Activated T-helper 17 cell treated with anti-CD3 and anti-CD28 coated beads, Interleukin-2, amount 50 U/mL, for 72 hours (primary cell): ENCODE measurements at regions not wholly inside any gene's neighbourhood (a gene's known extent, or its start where the extent isn't known, plus 50 kb on each side); places are given as distances from the start of the nearest gene placed in this dataset.

Experiments used
- ATAC-seq: fragments of 150-1000 bp; cut with Tn5 transposase; replicated peaks from 2 replicates; pipeline ENCODE4 v1.10.0; 2021; ENCODE audit warnings: mild to moderate bottlenecking, moderate library complexity
- H3K27ac Mint-ChIP-seq: one replicate; pipeline ENCODE4 v1.8.0; 2022; ENCODE audit warnings: mixed read lengths
- H3K27me3 Mint-ChIP-seq: one replicate; pipeline ENCODE4 v1.8.0; 2022; ENCODE audit warnings: mixed read lengths
- H3K36me3 Mint-ChIP-seq: one replicate; pipeline ENCODE4 v1.8.0; 2022; ENCODE audit warnings: low read depth, mild to moderate bottlenecking, mixed read lengths
- H3K4me1 Mint-ChIP-seq: one replicate; pipeline ENCODE4 v1.8.0; 2022; ENCODE audit warnings: mixed read lengths
- H3K4me3 Mint-ChIP-seq: one replicate; pipeline ENCODE4 v1.8.0; 2022; ENCODE audit warnings: mild to moderate bottlenecking, mixed read lengths
- H3K9me3 Mint-ChIP-seq: one replicate; pipeline ENCODE4 v1.8.0; 2022; ENCODE audit warnings: mixed read lengths

- Mint-ChIP-seq H3K4me3 (no peak overlapping the region), H3K27me3 (peaks cover 7% of the 10 kb centered on the region), H3K4me1 (no peaks in the 10 kb centered on the region), H3K36me3 (no peaks in the 10 kb centered on the region), H3K9me3 (peaks cover 19% of the 10 kb centered on the region), H3K27ac (no peak overlapping the region)
- no peak for ATAC-seq
These were observed 175.6 kb upstream of the IRX3 start for GRCh38 chr16:54462151-54462651.

GRCh38 chr16:54460263-54460860, 173.8 kb upstream of the IRX3 start:
- Mint-ChIP-seq H3K27ac (no peak overlapping the region), H3K9me3 (peaks cover 12% of the 10 kb centered on the region)

GRCh38 chr16:54459509-54460262, 173.1 kb upstream of the IRX3 start:
- Mint-ChIP-seq H3K4me1 (no peaks in the 10 kb centered on the region), H3K27me3 (peaks cover 7% of the 10 kb centered on the region), H3K27ac (no peak overlapping the region), H3K4me3 (no peak overlapping the region), H3K36me3 (no peaks in the 10 kb centered on the region), H3K9me3 (peaks cover 8% of the 10 kb centered on the region)
- no peak for ATAC-seq

More at GRCh38 chr16:54460263-54460860, 173.8 kb upstream of the IRX3 start:
- H3K4me3 Mint-ChIP-seq: no peak overlapping the region
- no peak for ATAC-seq
- H3K27me3 Mint-ChIP-seq: peaks cover 7% of the 10 kb centered on the region
- no peaks in the 10 kb centered on the region for H3K36me3 Mint-ChIP-seq
- H3K4me1 Mint-ChIP-seq: no peaks in the 10 kb centered on the region

- Mint-ChIP-seq H3K4me3 (no peak overlapping the region), H3K4me1 (no peaks in the 10 kb centered on the region), H3K27ac (no peak overlapping the region), H3K36me3 (no peaks in the 10 kb centered on the region), H3K27me3 (peaks cover 7% of the 10 kb centered on the region), H3K9me3 (peaks cover 5% of the 10 kb centered on the region)
- no peak for ATAC-seq
These were observed 172.3 kb upstream of the IRX3 start for GRCh38 chr16:54458923-54459322.

GRCh38 chr16:54456291-54456690, 169.7 kb upstream of the IRX3 start:
- ATAC-seq: no peak
- Mint-ChIP-seq H3K27me3 (peaks cover 15% of the 10 kb centered on the region), H3K9me3 (no peaks in the 10 kb centered on the region), H3K4me1 (no peaks in the 10 kb centered on the region), H3K27ac (no peak overlapping the region), H3K4me3 (no peak overlapping the region), H3K36me3 (no peaks in the 10 kb centered on the region)

- no peaks in the 10 kb centered on the region for H3K36me3 Mint-ChIP-seq
- H3K4me1 Mint-ChIP-seq: no peaks in the 10 kb centered on the region
- no peak overlapping the region for H3K27ac Mint-ChIP-seq
- no peaks in the 10 kb centered on the region for H3K9me3 Mint-ChIP-seq
- no peak overlapping the region for H3K4me3 Mint-ChIP-seq
- H3K27me3 Mint-ChIP-seq: peaks cover 19% of the 10 kb centered on the region
- ATAC-seq: no peak
These were observed 168.6 kb upstream of the IRX3 start for GRCh38 chr16:54455030-54455725.

GRCh38 chr16:54454616-54455015, 168.0 kb upstream of the IRX3 start:
- H3K4me3 Mint-ChIP-seq: no peak overlapping the region
- no peak for ATAC-seq
- H3K9me3 Mint-ChIP-seq: no peaks in the 10 kb centered on the region
- H3K36me3 Mint-ChIP-seq: no peaks in the 10 kb centered on the region
- no peak overlapping the region for H3K27ac Mint-ChIP-seq
- no peaks in the 10 kb centered on the region for H3K4me1 Mint-ChIP-seq
- peaks cover 19% of the 10 kb centered on the region for H3K27me3 Mint-ChIP-seq

GRCh38 chr16:54453871-54454270, 167.3 kb upstream of the IRX3 start:
- Mint-ChIP-seq H3K27ac (no peak overlapping the region), H3K27me3 (peaks cover 23% of the 10 kb centered on the region), H3K4me1 (no peaks in the 10 kb centered on the region), H3K9me3 (no peaks in the 10 kb centered on the region), H3K4me3 (no peak overlapping the region), H3K36me3 (no peaks in the 10 kb centered on the region)
- ATAC-seq: no peak

GRCh38 chr16:54447576-54448440, 161.2 kb upstream of the IRX3 start:
- no peaks in the 10 kb centered on the region for H3K36me3 Mint-ChIP-seq
- no peak overlapping the region for H3K27ac Mint-ChIP-seq
- no peaks in the 10 kb centered on the region for H3K9me3 Mint-ChIP-seq
- peak; percentile 37 for ATAC-seq
- no peak overlapping the region for H3K4me3 Mint-ChIP-seq
- H3K27me3 Mint-ChIP-seq: peaks cover 22% of the 10 kb centered on the region
- no peaks in the 10 kb centered on the region for H3K4me1 Mint-ChIP-seq

GRCh38 chr16:54446639-54447038, 160.1 kb upstream of the IRX3 start:
- H3K4me3 Mint-ChIP-seq: no peak overlapping the region
- no peak overlapping the region for H3K27ac Mint-ChIP-seq
- ATAC-seq: no peak
- no peaks in the 10 kb centered on the region for H3K9me3 Mint-ChIP-seq
- no peaks in the 10 kb centered on the region for H3K36me3 Mint-ChIP-seq
- H3K4me1 Mint-ChIP-seq: no peaks in the 10 kb centered on the region
- peaks cover 18% of the 10 kb centered on the region for H3K27me3 Mint-ChIP-seq

GRCh38 chr16:54444851-54445458, 158.4 kb upstream of the IRX3 start:
- Mint-ChIP-seq H3K36me3 (no peaks in the 10 kb centered on the region), H3K27ac (no peak overlapping the region), H3K4me1 (no peaks in the 10 kb centered on the region), H3K4me3 (no peak overlapping the region), H3K9me3 (no peaks in the 10 kb centered on the region), H3K27me3 (peaks cover 6% of the 10 kb centered on the region)
- ATAC-seq: no peak

- Mint-ChIP-seq H3K27ac (no peak overlapping the region), H3K4me1 (no peaks in the 10 kb centered on the region), H3K27me3 (peaks cover 3% of the 10 kb centered on the region), H3K9me3 (no peaks in the 10 kb centered on the region), H3K36me3 (no peaks in the 10 kb centered on the region), H3K4me3 (no peak overlapping the region)
- no peak for ATAC-seq
These were observed 157.3 kb upstream of the IRX3 start for GRCh38 chr16:54443839-54444238.

GRCh38 chr16:54443352-54443751, 156.8 kb upstream of the IRX3 start:
- ATAC-seq: no peak
- H3K36me3 Mint-ChIP-seq: no peaks in the 10 kb centered on the region
- H3K27ac Mint-ChIP-seq: no peak overlapping the region
- H3K4me1 Mint-ChIP-seq: no peaks in the 10 kb centered on the region
- no peak overlapping the region for H3K4me3 Mint-ChIP-seq
- peaks cover 3% of the 10 kb centered on the region for H3K27me3 Mint-ChIP-seq
- no peaks in the 10 kb centered on the region for H3K9me3 Mint-ChIP-seq

GRCh38 chr16:54442864-54443263, 156.3 kb upstream of the IRX3 start:
- Mint-ChIP-seq H3K4me1 (no peaks in the 10 kb centered on the region), H3K9me3 (peaks cover 2% of the 10 kb centered on the region), H3K4me3 (no peak overlapping the region), H3K36me3 (no peaks in the 10 kb centered on the region), H3K27me3 (no peaks in the 10 kb centered on the region), H3K27ac (no peak overlapping the region)
- no peak for ATAC-seq
